Omental fat pad (tissue), 3 donors: ENCODE measurements at regions not wholly inside any gene's neighbourhood (a gene's known extent, or its start where the extent isn't known, plus 50 kb on each side); places are given as distances from the start of the nearest gene placed in this dataset.
"Not testable (repeated sequence)": the region's sequence is repeated elsewhere in the genome, so short reads cannot be mapped to it uniquely, and the experiment has no call there.

Experiments
- ATAC-seq: fragments of 150-250 bp; one replicate; pipeline ENCODE4 v1.9.1; 2016; ENCODE audit warnings: mild to moderate bottlenecking, moderate library complexity; ENCODE audit not compliant: low FRiP score
- DNase-seq: peaks from one replicate; pipeline ENCODE4 v3.0.0-alpha.2; 2019; ENCODE audit warnings: low spot score
- TF ChIP-seq, protein P1 (sequence below), 3 donors: fragments of 450-650 bp; IDR thresholded peaks; one replicate each; pipeline ENCODE4 v1.5.1; 2016 to 2017; ENCODE audit warnings: antibody characterized with exemption in 3 of 3, mild to moderate bottlenecking in 3 of 3, moderate library complexity in 2 of 3

- TF ChIP-seq, protein P1, sequence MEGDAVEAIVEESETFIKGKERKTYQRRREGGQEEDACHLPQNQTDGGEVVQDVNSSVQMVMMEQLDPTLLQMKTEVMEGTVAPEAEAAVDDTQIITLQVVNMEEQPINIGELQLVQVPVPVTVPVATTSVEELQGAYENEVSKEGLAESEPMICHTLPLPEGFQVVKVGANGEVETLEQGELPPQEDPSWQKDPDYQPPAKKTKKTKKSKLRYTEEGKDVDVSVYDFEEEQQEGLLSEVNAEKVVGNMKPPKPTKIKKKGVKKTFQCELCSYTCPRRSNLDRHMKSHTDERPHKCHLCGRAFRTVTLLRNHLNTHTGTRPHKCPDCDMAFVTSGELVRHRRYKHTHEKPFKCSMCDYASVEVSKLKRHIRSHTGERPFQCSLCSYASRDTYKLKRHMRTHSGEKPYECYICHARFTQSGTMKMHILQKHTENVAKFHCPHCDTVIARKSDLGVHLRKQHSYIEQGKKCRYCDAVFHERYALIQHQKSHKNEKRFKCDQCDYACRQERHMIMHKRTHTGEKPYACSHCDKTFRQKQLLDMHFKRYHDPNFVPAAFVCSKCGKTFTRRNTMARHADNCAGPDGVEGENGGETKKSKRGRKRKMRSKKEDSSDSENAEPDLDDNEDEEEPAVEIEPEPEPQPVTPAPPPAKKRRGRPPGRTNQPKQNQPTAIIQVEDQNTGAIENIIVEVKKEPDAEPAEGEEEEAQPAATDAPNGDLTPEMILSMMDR (IDR thresholded peaks at IDR 0.05), result no peak
- DNase-seq, result no peak
- ATAC-seq, result no peak
Measured at GRCh38 chr5:52627740-52628139, 160.0 kb upstream of the ITGA1 start.

- ATAC-seq, result no peak
- DNase-seq, result no peak
- TF ChIP-seq, protein P1 (IDR thresholded peaks at IDR 0.05), result no peak
Measured at GRCh38 chr5:52632281-52632680, 155.4 kb upstream of the ITGA1 start.

GRCh38 chr5:52634171-52634570 is 153.5 kb upstream of the ITGA1 start:
- not testable (repeated sequence) for ATAC-seq, DNase-seq

DNA sequence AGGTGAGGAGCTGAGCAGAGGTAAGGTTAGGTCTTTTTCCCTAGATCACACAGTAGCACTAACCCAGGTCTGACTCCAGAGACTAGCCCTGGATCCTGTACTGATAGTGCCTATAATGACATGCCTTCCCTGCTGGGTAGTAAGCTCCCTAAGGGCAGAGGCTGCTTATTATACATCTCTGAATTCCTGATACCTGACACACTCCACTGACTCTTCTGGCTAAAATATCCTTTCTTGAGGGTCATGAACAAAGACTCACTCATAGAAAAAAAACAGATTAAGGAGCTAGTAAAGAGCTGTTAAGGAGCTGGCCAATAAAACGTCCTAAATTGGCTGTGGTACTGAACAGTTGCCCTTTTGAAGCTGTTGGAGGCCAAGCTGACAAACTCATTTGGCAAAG is 149.0 kb upstream of the ITGA1 start:
- no peak for ATAC-seq

DNA sequence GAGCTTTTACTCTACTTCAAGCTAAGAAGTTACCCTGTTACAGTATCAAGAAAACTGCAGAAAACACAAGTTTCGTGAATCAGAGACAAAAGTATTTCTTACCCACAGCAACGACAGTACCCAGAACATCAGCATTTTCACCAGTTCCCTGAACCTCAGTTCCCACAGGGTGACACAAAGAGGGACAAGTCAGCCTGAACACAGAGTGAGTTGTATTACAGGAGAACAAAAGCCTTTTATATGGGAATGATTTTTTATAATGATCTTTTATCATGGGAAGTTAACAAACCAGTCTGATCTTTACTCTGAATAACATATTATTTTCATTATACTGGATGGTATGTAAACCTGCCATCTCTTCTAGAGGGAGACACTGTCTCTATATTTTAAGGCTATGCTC is 139.0 kb upstream of the ITGA1 start:
- no peak for ATAC-seq
- TF ChIP-seq, protein P1 (IDR thresholded peaks at IDR 0.05), result no peak
- DNase-seq, result no peak

More for the DNA sequence above, 149.0 kb upstream of the ITGA1 start:
- no peak for DNase-seq
- TF ChIP-seq, protein P1 (IDR thresholded peaks at IDR 0.05), result no peak

- ATAC-seq, result no peak
- DNase-seq, result no peak
- TF ChIP-seq, protein P1 (IDR thresholded peaks at IDR 0.05), result no peak
Measured at GRCh38 chr5:52655163-52655562, 132.6 kb upstream of the ITGA1 start.

GRCh38 chr5:52656569-52657246 is 131.0 kb upstream of the ITGA1 start:
- DNase-seq (no peak), ATAC-seq (no peak)
- TF ChIP-seq, protein P1 (IDR thresholded peaks at IDR 0.05), result no peak
